ENCODE measurements at regions not wholly inside any gene's neighbourhood (a gene's known extent, or its start where the extent isn't known, plus 50 kb on each side); places are given as distances from the start of the nearest gene placed in this dataset.
"Not testable (repeated sequence)": the region's sequence is repeated elsewhere in the genome, so short reads cannot be mapped to it uniquely, and the experiment has no call there.

DNA sequence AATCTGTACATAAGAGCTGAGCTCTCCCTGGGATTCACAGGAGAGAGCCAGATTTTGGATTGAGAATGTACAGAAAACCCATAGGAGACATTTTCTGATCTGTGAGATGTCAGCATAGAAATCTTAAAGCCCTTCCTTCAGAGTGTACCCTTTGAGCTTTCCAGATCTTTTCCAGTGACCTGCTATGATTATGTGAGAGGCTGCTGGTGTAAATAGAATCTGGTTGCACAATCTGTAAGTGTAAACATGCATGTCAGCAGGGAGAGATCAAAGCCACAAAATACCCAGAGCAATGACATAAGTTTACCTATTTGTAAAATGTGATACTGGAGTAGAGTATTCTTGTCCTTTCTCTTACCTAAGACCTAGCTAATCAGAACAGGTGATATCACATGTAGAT, 471.9 kb downstream of the FOXD4L5 start:
- not testable (repeated sequence) for DNase-seq (ENCODE audit: low read depth in 3 of 3)

DNA sequence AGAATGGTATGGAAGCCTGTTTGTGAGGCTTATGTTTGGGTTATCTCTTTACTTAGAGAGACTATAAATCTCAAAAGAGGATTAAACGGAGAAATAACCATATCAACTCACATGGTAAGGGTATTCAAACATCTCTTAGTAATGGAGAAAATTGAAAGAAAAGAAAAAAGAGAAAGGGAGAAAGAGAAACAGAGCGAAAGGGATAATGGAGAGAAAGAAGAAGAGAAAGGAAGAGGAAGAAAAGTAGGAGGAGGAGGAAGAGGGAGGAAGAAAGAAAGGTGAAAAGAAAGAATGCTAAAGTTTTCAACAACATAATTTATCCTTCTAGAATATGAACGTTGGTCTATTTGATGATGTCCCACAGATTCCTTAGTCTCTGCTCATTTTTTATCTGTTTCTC, 506.3 kb downstream of the FOXD4L5 start:
- not testable (repeated sequence) for DNase-seq (ENCODE audit: low read depth in 3 of 3)

- DNase-seq (ENCODE audit: low read depth in 3 of 3): not testable (repeated sequence)
Observed at GRCh38 chr9:64776269-64776668, 508.7 kb downstream of the FOXD4L5 start.

- DNase-seq (ENCODE audit: low read depth in 3 of 3): not testable (repeated sequence)
Observed at GRCh38 chr9:64774813-64775793, 509.9 kb downstream of the FOXD4L5 start.

DNA sequence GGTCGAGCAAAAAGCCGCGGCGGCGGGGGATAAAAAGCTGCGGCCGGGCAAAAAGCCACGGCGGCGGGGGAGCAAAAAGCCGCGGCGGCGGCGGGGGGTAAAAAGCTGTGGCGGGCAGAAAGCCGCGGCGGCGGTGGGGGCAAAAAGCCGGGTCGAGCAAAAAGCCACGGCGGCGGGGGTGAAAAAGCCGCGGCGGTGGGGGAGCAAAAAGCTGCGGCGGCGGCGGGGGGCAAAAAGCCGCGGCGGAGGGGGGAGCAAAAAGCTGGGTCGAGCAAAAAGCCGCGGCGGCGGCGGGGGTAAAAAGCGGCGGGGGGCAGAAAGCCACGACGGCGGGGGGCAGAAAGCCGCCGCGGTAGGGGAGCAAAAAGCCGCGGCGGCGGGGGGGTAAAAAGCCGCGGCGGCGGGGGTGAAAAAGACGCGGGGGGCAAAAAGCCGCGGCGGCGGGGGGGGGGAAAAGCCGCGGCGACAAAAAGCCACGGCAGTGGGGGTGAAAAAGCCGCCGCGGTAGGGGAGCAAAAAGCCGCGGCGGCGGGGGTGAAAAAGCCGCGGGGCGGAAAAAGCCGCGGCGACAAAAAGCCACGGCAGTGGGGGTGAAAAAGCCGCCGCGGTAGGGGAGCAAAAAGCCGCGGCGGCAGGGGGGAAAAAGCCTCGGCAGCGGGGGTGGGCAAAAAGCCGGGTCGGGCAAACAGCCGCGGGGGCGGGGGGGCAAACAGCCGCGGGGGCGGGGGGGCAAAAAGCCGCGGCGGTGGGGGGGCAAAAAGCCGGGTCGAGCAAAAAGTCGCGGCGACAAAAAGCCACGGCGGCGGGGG, 510.8 kb downstream of the FOXD4L5 start:
- DNase-seq (ENCODE audit: low read depth in 3 of 3): peak in 1 of 3 experiments; percentile 2

GRCh38 chr9:64773491-64773931, 511.5 kb downstream of the FOXD4L5 start:
- no peak for DNase-seq (ENCODE audit: low read depth in 3 of 3)

DNA sequence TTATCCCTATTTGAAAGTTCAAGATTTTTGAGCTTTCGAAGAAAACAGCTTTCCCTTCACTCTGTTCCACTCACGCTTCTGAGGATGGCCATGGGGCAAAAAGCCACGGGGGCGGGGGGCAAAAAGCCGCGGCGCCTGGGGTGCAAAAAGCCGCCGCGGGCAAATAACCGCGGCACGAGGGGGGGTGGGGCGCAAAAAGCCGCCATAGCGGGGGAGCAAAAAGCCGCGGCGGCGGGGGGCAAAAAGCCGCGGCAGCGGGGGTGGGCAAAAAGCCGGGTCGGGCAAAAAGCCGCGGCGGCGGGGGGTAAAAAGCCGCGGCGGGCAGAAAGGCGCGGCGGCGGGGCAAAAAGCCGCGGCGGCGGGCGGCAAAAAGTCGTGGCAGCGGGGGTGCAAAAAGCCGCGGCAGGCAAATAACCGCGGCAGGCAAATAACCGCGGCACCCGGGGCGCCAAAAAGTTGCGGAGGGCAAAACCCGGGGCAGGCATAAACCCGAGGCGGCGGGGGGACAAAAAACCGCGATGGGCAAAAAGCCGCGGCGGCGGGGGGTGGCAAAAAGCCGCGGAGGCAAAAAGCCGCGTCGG, 512.2 kb downstream of the FOXD4L5 start:
- DNase-seq (ENCODE audit: low read depth in 3 of 3): not testable (repeated sequence)

- not testable (repeated sequence) for DNase-seq (ENCODE audit: low read depth in 3 of 3)
Observed at GRCh38 chr9:64772123-64772736, 512.8 kb downstream of the FOXD4L5 start.

All from stimulated activated CD4-positive, alpha-beta T cell treated with anti-CD3 and anti-CD28 coated beads, TNF-alpha, amount 100 ng/mL, for 4 hours (primary cell).